IMR-90 (cell line): ENCODE measurements at regions not wholly inside any gene's neighbourhood (a gene's known extent, or its start where the extent isn't known, plus 50 kb on each side); places are given as distances from the start of the nearest gene placed in this dataset.

Experiments
- ATAC-seq: fragments of 200-7000 bp; cut with Tn5 transposase; 2 replicates; pipeline ENCODE4 v1.9.1; 2020; ENCODE audit warnings: low read depth, mild to moderate bottlenecking, moderate library complexity
- BruUV-seq: library from RNA; stranded (reverse); fragments of 400-500 nt; replicated peaks from 2 replicates; lab custom pipeline; 2021; lab: Mats Ljungman, UMichigan
- CTCF ChIA-PET: fragments of 300-600 bp; formaldehyde crosslinking; extraction: SDS; loops from one replicate; lab custom pipeline; 2021; ENCODE audit warnings: antibody characterized with exemption; lab: Yijun Ruan, JAX
- POLR2A ChIA-PET: fragments of 300-600 bp; sonication (Branson Sonifier 250); formaldehyde crosslinking; loops from one replicate; lab custom pipeline; 2022; ENCODE audit warnings: antibody characterized with exemption; ENCODE audit not compliant: unreplicated experiment; lab: Charles Lee
- DNase-seq: peaks from one replicate; pipeline ENCODE4 v3.0.0; 2013
- H2AFZ ChIP-seq: replicated peaks from 2 replicates; pipeline ENCODE3; 2013; ENCODE audit warnings: low read length, mild to moderate bottlenecking; ENCODE audit not compliant: poor library complexity
- H2AK5ac ChIP-seq: 2 replicates; pipeline ENCODE4 v1.6.1; 2013; ENCODE audit warnings: low read depth, low read length, inconsistent platforms
- H2AK9ac ChIP-seq: replicated peaks from 2 replicates; pipeline ENCODE3; 2013; ENCODE audit warnings: mild to moderate bottlenecking, low read depth, low read length, moderate library complexity; ENCODE audit not compliant: poor library complexity
- H2BK120ac ChIP-seq: 2 replicates; pipeline ENCODE4 v1.6.1; 2013; ENCODE audit warnings: low read depth, low read length, inconsistent platforms
- H2BK15ac ChIP-seq: 3 replicates; pipeline ENCODE4 v1.6.1; 2013; ENCODE audit warnings: low read depth, low read length, inconsistent platforms
- H2BK20ac ChIP-seq: 2 replicates; pipeline ENCODE4 v1.6.1; 2013; ENCODE audit warnings: low read depth, mild to moderate bottlenecking, inconsistent platforms, low read length, moderate library complexity
- H2BK5ac ChIP-seq: 2 replicates; pipeline ENCODE4 v1.6.1; 2013; ENCODE audit warnings: mild to moderate bottlenecking, low read depth, low read length, inconsistent platforms; ENCODE audit not compliant: poor library complexity, severe bottlenecking
- H3K14ac ChIP-seq: replicated peaks from 2 replicates; pipeline ENCODE4 v1.6.1; 2013; ENCODE audit warnings: low read depth, low read length, inconsistent platforms
- H3K18ac ChIP-seq: 2 replicates; pipeline ENCODE4 v1.6.1; 2013; ENCODE audit warnings: low read depth, low read length, control low read depth
- H3K23ac ChIP-seq: 2 replicates; pipeline ENCODE4 v1.6.1; 2013; ENCODE audit warnings: low read depth, low read length, inconsistent platforms
- H3K27ac ChIP-seq: 2 replicates; pipeline ENCODE4 v1.5.1; 2013; ENCODE audit warnings: mild to moderate bottlenecking, control low read depth, low read length; ENCODE audit not compliant: insufficient read depth
- H3K27me3 ChIP-seq: 2 replicates; pipeline ENCODE4 v1.6.1; 2013; ENCODE audit warnings: low read length; ENCODE audit not compliant: control insufficient read depth, insufficient read depth
- H3K36me3 ChIP-seq: 2 replicates; pipeline ENCODE4 v1.6.1; 2013; ENCODE audit warnings: low read length, mixed read lengths; ENCODE audit not compliant: control insufficient read depth, insufficient read depth
- H3K4ac ChIP-seq: 2 replicates; pipeline ENCODE4 v1.6.1; 2013; ENCODE audit warnings: low read depth, low read length, inconsistent platforms
- H3K4me1 ChIP-seq: 2 replicates; pipeline ENCODE4 v1.6.1; 2013; ENCODE audit warnings: low read length, mixed read lengths; ENCODE audit not compliant: control insufficient read depth, insufficient read depth
- H3K4me2 ChIP-seq: 2 replicates; pipeline ENCODE4 v1.6.1; 2013; ENCODE audit warnings: low read depth, mild to moderate bottlenecking, control low read depth, low read length, moderate library complexity
- H3K4me3 ChIP-seq: 2 replicates; pipeline ENCODE4 v1.5.1; 2013; ENCODE audit warnings: low read depth, mild to moderate bottlenecking, control low read depth, low read length, moderate library complexity; ENCODE audit not compliant: insufficient read depth
- H3K56ac ChIP-seq: 2 replicates; pipeline ENCODE4 v1.6.1; 2013; ENCODE audit warnings: low read length, inconsistent platforms; ENCODE audit not compliant: insufficient read depth; ENCODE audit errors: extremely low read depth
- H3K79me1 ChIP-seq, 2 experiments: 2 replicates each; pipeline ENCODE4 v1.6.1; 2013; ENCODE audit warnings: low read length in 2 of 2, inconsistent platforms in 1 of 2, low read depth in 1 of 2
- H3K9ac ChIP-seq: 2 replicates; pipeline ENCODE4 v1.6.1; 2013; ENCODE audit warnings: low read depth, low read length, control low read depth
- H3K9me1 ChIP-seq: 2 replicates; pipeline ENCODE4 v1.6.1; 2013; ENCODE audit warnings: low read length, inconsistent platforms; ENCODE audit not compliant: insufficient read depth
- H3K9me3 ChIP-seq: 2 replicates; pipeline ENCODE4 v1.6.1; 2013; ENCODE audit warnings: low read length; ENCODE audit not compliant: control insufficient read depth, insufficient read depth
- H4K20me1 ChIP-seq: 2 replicates; pipeline ENCODE4 v1.6.1; 2013; ENCODE audit warnings: low read length, inconsistent platforms; ENCODE audit not compliant: insufficient read depth
- H4K5ac ChIP-seq: 2 replicates; pipeline ENCODE4 v1.6.1; 2013; ENCODE audit warnings: mild to moderate bottlenecking, low read depth, low read length, control low read depth
- H4K8ac ChIP-seq, 2 experiments: 2 replicates each; pipeline ENCODE4 v1.6.1; 2013; ENCODE audit warnings: low read depth in 2 of 2, low read length in 2 of 2, control low read depth in 1 of 2, inconsistent platforms in 1 of 2
- H4K91ac ChIP-seq: 2 replicates; pipeline ENCODE4 v1.6.1; 2013; ENCODE audit warnings: low read depth, low read length, inconsistent platforms; ENCODE audit not compliant: insufficient read depth
- CEBPB ChIP-seq: IDR thresholded peaks from 2 replicates; pipeline ENCODE4 v1.6.1; 2012; ENCODE audit warnings: low read depth, low read length, improper control_type of control experiment
- CHD1 ChIP-seq: IDR thresholded peaks from 2 replicates; pipeline ENCODE4 v1.6.1; 2012; ENCODE audit warnings: low read depth, low read length, improper control_type of control experiment
- CTCF ChIP-seq: conservative IDR thresholded peaks from 2 replicates; pipeline ENCODE4 v1.5.1; 2012; ENCODE audit warnings: mild to moderate bottlenecking, low read depth, low read length, improper control_type of control experiment
- FOS ChIP-seq: fragments of 150-350 bp; IDR thresholded peaks from 2 replicates; pipeline ENCODE4 v1.6.1; 2016; ENCODE audit warnings: low read depth, low read length
- MAFK ChIP-seq: IDR thresholded peaks from 2 replicates; pipeline ENCODE4 v1.6.1; 2012; ENCODE audit warnings: low read depth, low read length, improper control_type of control experiment
- MAZ ChIP-seq: IDR thresholded peaks from 2 replicates; pipeline ENCODE4 v1.6.1; 2012; ENCODE audit warnings: low read depth, mild to moderate bottlenecking, low read length, improper control_type of control experiment, moderate library complexity, borderline replicate concordance
- MXI1 ChIP-seq: IDR thresholded peaks from 2 replicates; pipeline ENCODE4 v1.6.1; 2012; ENCODE audit warnings: low read depth, mild to moderate bottlenecking, low read length, moderate library complexity, borderline replicate concordance
- NFE2L2 ChIP-seq: fragments of 150-350 bp; IDR thresholded peaks from 2 replicates; pipeline ENCODE4 v1.6.1; 2016; ENCODE audit warnings: low read depth, mild to moderate bottlenecking, low read length
- POLR2A ChIP-seq: IDR thresholded peaks from 2 replicates; pipeline ENCODE4 v1.6.1; 2012; ENCODE audit warnings: mild to moderate bottlenecking, low read depth, low read length
- RAD21 ChIP-seq: IDR thresholded peaks from 2 replicates; pipeline ENCODE4 v1.6.1; 2012; ENCODE audit warnings: low read length, improper control_type of control experiment
- RCOR1 ChIP-seq: IDR thresholded peaks from 2 replicates; pipeline ENCODE4 v1.6.1; 2012; ENCODE audit warnings: mild to moderate bottlenecking, low read length, improper control_type of control experiment; ENCODE audit not compliant: insufficient replicate concordance
- RFX5 ChIP-seq: IDR thresholded peaks from 2 replicates; pipeline ENCODE4 v1.8.0; 2012; ENCODE audit warnings: low read depth, mild to moderate bottlenecking, low read length, moderate library complexity
- SMC3 ChIP-seq: fragments of 150-350 bp; IDR thresholded peaks from 2 replicates; pipeline ENCODE4 v1.6.1; 2016; ENCODE audit warnings: low read depth, mild to moderate bottlenecking, antibody characterized with exemption, low read length, moderate library complexity
- WGBS, 2 experiments: methylation state at CpG; one replicate each; pipeline versions ENCODE4 v1.1.5 to v1.1.7; 2013; ENCODE audit warnings: missing lambda C conversion rate in 2 of 2; ENCODE audit not compliant: insufficient read length in 1 of 2; ENCODE audit errors: extremely low coverage in 2 of 2; 5-methylcytosine and 5-hydroxymethylcytosine counted together
- dilution Hi-C: fragments of 300-500 bp; cut with HindIII; formaldehyde crosslinking; loops from one replicate; pipeline ENCODE4 v1.14.3; 2018; ENCODE audit warnings: low sequenced_read_pairs; ENCODE audit not compliant: unreplicated experiment
- in situ Hi-C: fragments of 300-500 bp; cut with MboI; formaldehyde crosslinking; loops from 3 replicates; pipeline ENCODE4 v1.14.3; 2019; ENCODE audit warnings: low sequenced_read_pairs, inconsistent platforms, mixed read lengths
- intact Hi-C: fragments of 100-400 bp; cut with micrococcal nuclease; formaldehyde crosslinking; loops from 2 replicates; pipeline ENCODE4 v1.10.0; 2022
- TF ChIP-seq, protein P1 (sequence below): fragments of 150-350 bp; IDR thresholded peaks from 2 replicates; pipeline ENCODE4 v1.6.1; 2016; ENCODE audit warnings: low read depth, mild to moderate bottlenecking, low read length, moderate library complexity, borderline replicate concordance
- TF ChIP-seq, protein P2 (sequence below): fragments of 150-350 bp; IDR thresholded peaks from 2 replicates; pipeline ENCODE4 v1.6.1; 2017; ENCODE audit warnings: mild to moderate bottlenecking, antibody characterized with exemption, low read length, low read depth

DNA sequence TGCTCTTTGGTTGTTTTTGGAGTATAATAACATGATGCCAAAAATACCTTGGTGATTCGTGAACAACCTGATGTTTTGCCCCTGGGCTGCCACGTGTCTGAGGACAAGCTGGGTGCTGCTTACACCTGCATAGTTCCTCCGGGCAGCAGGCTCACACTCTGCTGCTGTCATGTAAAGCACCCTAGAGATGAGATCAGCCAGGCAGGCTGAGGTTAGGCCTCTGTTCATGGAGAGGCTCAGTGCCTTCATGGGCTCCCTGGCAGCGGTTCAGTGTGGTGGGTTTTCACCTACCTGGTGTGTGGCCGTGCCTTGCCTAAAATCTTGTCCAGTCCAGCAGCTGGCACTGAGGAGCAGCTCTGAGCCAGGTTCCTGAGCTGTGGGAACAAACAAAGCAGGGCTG lies 60.1 kb upstream of the TAGAP start:
- H2BK20ac ChIP-seq = no peak overlapping the region
- no peak overlapping the region for H3K56ac ChIP-seq
- BruUV-seq = no TSS peak
- no peak for ATAC-seq
- H3K23ac ChIP-seq = no peak overlapping the region
- H3K9me1 ChIP-seq = no peaks in the 10 kb centered on the region
- H3K27ac ChIP-seq = no peak overlapping the region
- no peak overlapping the region for H3K18ac ChIP-seq
- dilution Hi-C loops (no loop called here), intact Hi-C loops (loop anchor here (1.0 to 10.0 kb wide), 4 partner anchors 63 to 401 kb away; no protein-coding TSS in a partner anchor), in situ Hi-C loops (loop anchor here (25.0 kb wide), 1 partner anchor 893 kb away; no protein-coding TSS in a partner anchor)
- H3K4ac ChIP-seq = no peak overlapping the region
- WGBS, 2 experiments = no CpG with 5 or more reads among the region's 5 CpGs
- no peaks in the 10 kb centered on the region for H3K4me1 ChIP-seq
- CTCF ChIA-PET = interaction anchor here (0.6 to 1.5 kb wide), 4 partner anchors 8 to 420 kb away, joined by 3 to 6 read pairs (median 4); no protein-coding TSS in a partner anchor
- POLR2A ChIA-PET = no interaction called here
- H3K79me1 ChIP-seq = no peaks in the 10 kb centered on the region
- H3K36me3 ChIP-seq = no peaks in the 10 kb centered on the region
- no peaks in the 10 kb centered on the region for H3K9me3 ChIP-seq
- H2BK15ac ChIP-seq = no peak overlapping the region
- H2AFZ ChIP-seq = peak overlapping the region; percentile 13
- H2BK5ac ChIP-seq = no peak overlapping the region
- no peak overlapping the region for H3K14ac ChIP-seq
- no peak overlapping the region for H4K8ac ChIP-seq
- H4K5ac ChIP-seq = no peak overlapping the region
- H2AK5ac ChIP-seq = no peak overlapping the region
- no peak overlapping the region for H4K91ac ChIP-seq
- H3K9ac ChIP-seq = no peak overlapping the region
- DNase-seq = no peak
- H3K4me3 ChIP-seq = no peak overlapping the region
- TF ChIP-seq, protein P1, sequence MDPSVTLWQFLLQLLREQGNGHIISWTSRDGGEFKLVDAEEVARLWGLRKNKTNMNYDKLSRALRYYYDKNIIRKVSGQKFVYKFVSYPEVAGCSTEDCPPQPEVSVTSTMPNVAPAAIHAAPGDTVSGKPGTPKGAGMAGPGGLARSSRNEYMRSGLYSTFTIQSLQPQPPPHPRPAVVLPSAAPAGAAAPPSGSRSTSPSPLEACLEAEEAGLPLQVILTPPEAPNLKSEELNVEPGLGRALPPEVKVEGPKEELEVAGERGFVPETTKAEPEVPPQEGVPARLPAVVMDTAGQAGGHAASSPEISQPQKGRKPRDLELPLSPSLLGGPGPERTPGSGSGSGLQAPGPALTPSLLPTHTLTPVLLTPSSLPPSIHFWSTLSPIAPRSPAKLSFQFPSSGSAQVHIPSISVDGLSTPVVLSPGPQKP = no peak
- no peak for TF ChIP-seq RCOR1
- no peak for TF ChIP-seq CTCF
- no peak for TF ChIP-seq SMC3
- no peak for TF ChIP-seq MAFK
- no peak for TF ChIP-seq FOS
- TF ChIP-seq MAZ = no peak
- TF ChIP-seq CHD1 = no peak
- TF ChIP-seq, protein P2, sequence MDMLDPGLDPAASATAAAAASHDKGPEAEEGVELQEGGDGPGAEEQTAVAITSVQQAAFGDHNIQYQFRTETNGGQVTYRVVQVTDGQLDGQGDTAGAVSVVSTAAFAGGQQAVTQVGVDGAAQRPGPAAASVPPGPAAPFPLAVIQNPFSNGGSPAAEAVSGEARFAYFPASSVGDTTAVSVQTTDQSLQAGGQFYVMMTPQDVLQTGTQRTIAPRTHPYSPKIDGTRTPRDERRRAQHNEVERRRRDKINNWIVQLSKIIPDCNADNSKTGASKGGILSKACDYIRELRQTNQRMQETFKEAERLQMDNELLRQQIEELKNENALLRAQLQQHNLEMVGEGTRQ = no peak
- TF ChIP-seq MXI1 = no peak
- TF ChIP-seq NFE2L2 = no peak
- TF ChIP-seq RFX5 = no peak
- no peak for TF ChIP-seq POLR2A
- TF ChIP-seq RAD21 = no peak
- no peak for TF ChIP-seq CEBPB
- H3K27me3 ChIP-seq = peaks cover 30% of the 10 kb centered on the region
- H2BK120ac ChIP-seq = no peak overlapping the region
- H3K4me2 ChIP-seq = no peak overlapping the region
- no peak overlapping the region for H2AK9ac ChIP-seq
- no peaks in the 10 kb centered on the region for H4K20me1 ChIP-seq
